ENCODE measurements at regions not wholly inside any gene's neighbourhood (a gene's known extent, or its start where the extent isn't known, plus 50 kb on each side); places are given as distances from the start of the nearest gene placed in this dataset.
"Not testable (repeated sequence)": the region's sequence is repeated elsewhere in the genome, so short reads cannot be mapped to it uniquely, and the experiment has no call there.

- not testable (repeated sequence) for TF ChIP-seq CTCF (IDR thresholded peaks at IDR 0.05; ENCODE audit: poor library complexity); EZH2phosphoT487 (IDR thresholded peaks at IDR 0.05; ENCODE audit: low read depth, severe bottlenecking, unreplicated experiment)
These were observed 297.2 kb upstream of the DDI1 start for GRCh38 chr11:103739074-103739796.
